ENCODE measurements at regions not wholly inside any gene's neighbourhood (a gene's known extent, or its start where the extent isn't known, plus 50 kb on each side); places are given as distances from the start of the nearest gene placed in this dataset.

DNA sequence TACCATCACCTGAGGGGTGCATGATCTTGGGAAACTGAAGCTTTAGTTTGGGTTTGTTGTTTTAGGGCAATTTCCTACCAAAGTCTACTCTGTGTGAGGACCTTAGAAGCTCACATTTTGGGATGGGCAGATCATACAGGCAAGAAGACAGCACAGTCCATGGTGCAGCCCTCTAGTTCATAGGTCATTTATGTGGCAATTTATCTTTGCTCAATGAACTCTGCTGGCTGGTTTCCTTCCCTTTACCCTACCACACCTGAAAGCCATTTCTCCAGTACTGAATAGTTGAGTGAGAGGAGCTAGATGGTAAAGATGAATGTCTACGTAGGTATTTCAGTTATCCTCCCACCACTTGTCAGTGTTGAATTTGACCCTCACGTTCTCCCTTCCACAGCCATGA lies 87.5 kb upstream of the KLF12 start:
- FAIRE-seq (no peak), ATAC-seq (no peak), DNase-seq (ENCODE audit: extremely low read depth in 1 of 4, low spot score in 3 of 4) (no peak)
- no peaks in the 10 kb centered on the region for H3K9me3 ChIP-seq (replicated peaks; ENCODE audit: control insufficient read depth, insufficient read depth, low read depth, low read length)
- H3K4me1 ChIP-seq (replicated peaks in 1 of 2; ENCODE audit: control insufficient read depth in 2 of 2, insufficient read depth in 2 of 2, low read length in 2 of 2), result no peaks in the 10 kb centered on the region
- TF ChIP-seq, protein P1, sequence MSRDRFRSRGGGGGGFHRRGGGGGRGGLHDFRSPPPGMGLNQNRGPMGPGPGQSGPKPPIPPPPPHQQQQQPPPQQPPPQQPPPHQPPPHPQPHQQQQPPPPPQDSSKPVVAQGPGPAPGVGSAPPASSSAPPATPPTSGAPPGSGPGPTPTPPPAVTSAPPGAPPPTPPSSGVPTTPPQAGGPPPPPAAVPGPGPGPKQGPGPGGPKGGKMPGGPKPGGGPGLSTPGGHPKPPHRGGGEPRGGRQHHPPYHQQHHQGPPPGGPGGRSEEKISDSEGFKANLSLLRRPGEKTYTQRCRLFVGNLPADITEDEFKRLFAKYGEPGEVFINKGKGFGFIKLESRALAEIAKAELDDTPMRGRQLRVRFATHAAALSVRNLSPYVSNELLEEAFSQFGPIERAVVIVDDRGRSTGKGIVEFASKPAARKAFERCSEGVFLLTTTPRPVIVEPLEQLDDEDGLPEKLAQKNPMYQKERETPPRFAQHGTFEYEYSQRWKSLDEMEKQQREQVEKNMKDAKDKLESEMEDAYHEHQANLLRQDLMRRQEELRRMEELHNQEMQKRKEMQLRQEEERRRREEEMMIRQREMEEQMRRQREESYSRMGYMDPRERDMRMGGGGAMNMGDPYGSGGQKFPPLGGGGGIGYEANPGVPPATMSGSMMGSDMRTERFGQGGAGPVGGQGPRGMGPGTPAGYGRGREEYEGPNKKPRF (IDR thresholded peaks at IDR 0.05; ENCODE audit: low read depth, low read length), result no peak
- TF ChIP-seq, protein P2, sequence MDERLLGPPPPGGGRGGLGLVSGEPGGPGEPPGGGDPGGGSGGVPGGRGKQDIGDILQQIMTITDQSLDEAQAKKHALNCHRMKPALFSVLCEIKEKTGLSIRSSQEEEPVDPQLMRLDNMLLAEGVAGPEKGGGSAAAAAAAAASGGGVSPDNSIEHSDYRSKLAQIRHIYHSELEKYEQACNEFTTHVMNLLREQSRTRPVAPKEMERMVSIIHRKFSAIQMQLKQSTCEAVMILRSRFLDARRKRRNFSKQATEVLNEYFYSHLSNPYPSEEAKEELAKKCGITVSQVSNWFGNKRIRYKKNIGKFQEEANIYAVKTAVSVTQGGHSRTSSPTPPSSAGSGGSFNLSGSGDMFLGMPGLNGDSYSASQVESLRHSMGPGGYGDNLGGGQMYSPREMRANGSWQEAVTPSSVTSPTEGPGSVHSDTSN (CRISPR knock-in tag; IDR thresholded peaks at IDR 0.05; ENCODE audit: low read depth), result no peak
- TF ChIP-seq, protein P2 (tag; conservative IDR thresholded peaks at IDR 0.05; ENCODE audit: low read depth), result no peak
- no peak for TF ChIP-seq TAF9B (IDR thresholded peaks at IDR 0.05; ENCODE audit: partially characterized antibody)
- no TSS peak for BruUV-seq (replicated peaks)
- CTCF ChIA-PET (ENCODE audit: low intra/inter-chr PET ratio), result no interaction called here
- WGBS (ENCODE audit: insufficient coverage, low coverage, missing lambda C conversion rate), result 5% methylated on average over 2 of the region's 2 CpGs
- no peaks in the 10 kb centered on the region for H3K79me2 ChIP-seq (ENCODE audit: control insufficient read depth, insufficient read depth, low read length)
- no peak overlapping the region for H3K4me3 ChIP-seq
- H3K36me3 ChIP-seq (ENCODE audit: control insufficient read depth, insufficient read depth, low read length), result no peaks in the 10 kb centered on the region
- POLR2A ChIA-PET, result no interaction called here
- no peaks in the 10 kb centered on the region for H3K9me1 ChIP-seq (ENCODE audit: control insufficient read depth, insufficient read depth, low read length)
- in situ Hi-C loops (cut with MboI) (no loop called here), intact Hi-C loops (cut with micrococcal nuclease) (no loop called here)
- H3K27ac ChIP-seq (ENCODE audit: extremely low read depth, low read depth, low read length), result no peak overlapping the region
- no peaks in the 10 kb centered on the region for H3K27me3 ChIP-seq (ENCODE audit: control insufficient read depth in 2 of 2, insufficient read depth in 2 of 2, low read length in 2 of 2)
- H3K9ac ChIP-seq (ENCODE audit: insufficient read depth in 1 of 2, low read depth in 2 of 2, low read length in 2 of 2), result no peak overlapping the region
- H4K20me1 ChIP-seq (replicated peaks; ENCODE audit: control insufficient read depth, insufficient read depth, low read length), result no peaks in the 10 kb centered on the region
- H2AFZ ChIP-seq (ENCODE audit: low read depth, low read length), result no peak overlapping the region
- no peak overlapping the region for H3K4me2 ChIP-seq (ENCODE audit: insufficient read depth, low read length)

Measured in K562 (cell line).